MCF 10A (cell line): ENCODE measurements at regions not wholly inside any gene's neighbourhood (a gene's known extent, or its start where the extent isn't known, plus 50 kb on each side); places are given as distances from the start of the nearest gene placed in this dataset.

Source experiments
- BruUV-seq: library from RNA; stranded (reverse); fragments of 400-500 nt; replicated peaks from 2 replicates; lab custom pipeline; 2021; lab: Mats Ljungman, UMichigan
- CTCF ChIA-PET: fragments of 300-600 bp; sonication (Branson Sonifier 250); formaldehyde crosslinking; extraction: SDS; loops from one replicate; lab custom pipeline; 2021; ENCODE audit warnings: antibody characterized with exemption, inconsistent platforms; lab: Yijun Ruan, JAX
- POLR2A ChIA-PET: fragments of 300-600, 350-650 bp; sonication (Branson Sonifier 250); formaldehyde crosslinking; extraction: SDS; loops from one replicate; lab custom pipeline; 2020; ENCODE audit warnings: antibody characterized with exemption, inconsistent platforms; lab: Yijun Ruan, JAX
- DNase-seq: peaks from one replicate; pipeline ENCODE4 v3.0.0-alpha.2; 2018; ENCODE audit not compliant: unreplicated experiment
- H3K27ac Mint-ChIP-seq: one replicate; pipeline ENCODE4 v1.8.0; 2022; ENCODE audit warnings: mild to moderate bottlenecking, low read depth, mixed read lengths; ENCODE audit not compliant: unreplicated experiment
- H3K27me3 Mint-ChIP-seq: one replicate; pipeline ENCODE4 v1.8.0; 2022; ENCODE audit warnings: mixed read lengths; ENCODE audit not compliant: insufficient read depth, unreplicated experiment
- H3K36me3 Mint-ChIP-seq: one replicate; pipeline ENCODE4 v1.8.0; 2022; ENCODE audit warnings: mild to moderate bottlenecking, moderate library complexity, mixed read lengths; ENCODE audit not compliant: insufficient read depth, unreplicated experiment
- H3K4me1 Mint-ChIP-seq: one replicate; pipeline ENCODE4 v1.8.0; 2022; ENCODE audit warnings: mixed read lengths; ENCODE audit not compliant: insufficient read depth, unreplicated experiment
- H3K4me3 Mint-ChIP-seq: one replicate; pipeline ENCODE4 v1.8.0; 2022; ENCODE audit warnings: mild to moderate bottlenecking, moderate library complexity, mixed read lengths; ENCODE audit not compliant: unreplicated experiment
- H3K9me3 Mint-ChIP-seq: one replicate; pipeline ENCODE4 v1.8.0; 2022; ENCODE audit warnings: mixed read lengths; ENCODE audit not compliant: unreplicated experiment
- CTCF ChIP-seq: fragments of 200-600 bp; IDR thresholded peaks from one replicate; pipeline ENCODE4 v1.8.0; 2022; ENCODE audit warnings: antibody characterized with exemption, mild to moderate bottlenecking; ENCODE audit not compliant: unreplicated experiment
- intact Hi-C: fragments of 100-400 bp; cut with micrococcal nuclease; formaldehyde crosslinking; loops from 2 replicates; pipeline ENCODE4 v1.14.1; 2022

GRCh38 chr2:77712601-77713000 lies 190.4 kb upstream of the LRRTM4 start:
- CTCF ChIA-PET = no interaction called here

GRCh38 chr2:77713412-77713811 lies 191.2 kb upstream of the LRRTM4 start:
- Mint-ChIP-seq H3K4me1 (no peaks in the 10 kb centered on the region), H3K27me3 (no peaks in the 10 kb centered on the region), H3K36me3 (no peaks in the 10 kb centered on the region), H3K4me3 (no peak overlapping the region), H3K27ac (no peak overlapping the region), H3K9me3 (no peaks in the 10 kb centered on the region)
- no peak for DNase-seq
- no peak for TF ChIP-seq CTCF
- no TSS peak for BruUV-seq
- ChIA-PET POLR2A (no interaction called here), CTCF (interaction anchor here (0.7 kb wide), 1 partner anchor 1681 kb away, joined by 3 read pairs; no protein-coding TSS in a partner anchor)
- intact Hi-C loops = no loop called here

More at GRCh38 chr2:77712601-77713000, 190.4 kb upstream of the LRRTM4 start:
- intact Hi-C loops = no loop called here
- no peaks in the 10 kb centered on the region for H3K9me3 Mint-ChIP-seq
- POLR2A ChIA-PET = no interaction called here
- H3K4me3 Mint-ChIP-seq = no peak overlapping the region
- TF ChIP-seq CTCF = no peak
- DNase-seq = no peak
- BruUV-seq = no TSS peak
- H3K27ac Mint-ChIP-seq = no peak overlapping the region
- no peaks in the 10 kb centered on the region for H3K36me3 Mint-ChIP-seq
- H3K27me3 Mint-ChIP-seq = no peaks in the 10 kb centered on the region
- H3K4me1 Mint-ChIP-seq = no peaks in the 10 kb centered on the region

- H3K4me1 Mint-ChIP-seq = no peaks in the 10 kb centered on the region
- CTCF ChIA-PET = no interaction called here
- BruUV-seq = no TSS peak
Observed at GRCh38 chr2:77720115-77720514, 197.9 kb upstream of the LRRTM4 start.

GRCh38 chr2:77721593-77721992 lies 199.4 kb upstream of the LRRTM4 start:
- Mint-ChIP-seq H3K27ac (no peak overlapping the region), H3K36me3 (no peaks in the 10 kb centered on the region), H3K9me3 (no peaks in the 10 kb centered on the region), H3K4me3 (no peak overlapping the region), H3K27me3 (no peaks in the 10 kb centered on the region), H3K4me1 (no peaks in the 10 kb centered on the region)
- ChIA-PET POLR2A (no interaction called here), CTCF (no interaction called here)
- DNase-seq = no peak
- intact Hi-C loops = no loop called here
- BruUV-seq = no TSS peak
- no peak for TF ChIP-seq CTCF

More at GRCh38 chr2:77720115-77720514, 197.9 kb upstream of the LRRTM4 start:
- intact Hi-C loops = no loop called here
- H3K27me3 Mint-ChIP-seq = no peaks in the 10 kb centered on the region
- no peaks in the 10 kb centered on the region for H3K9me3 Mint-ChIP-seq
- TF ChIP-seq CTCF = no peak
- H3K36me3 Mint-ChIP-seq = no peaks in the 10 kb centered on the region
- H3K27ac Mint-ChIP-seq = no peak overlapping the region
- POLR2A ChIA-PET = no interaction called here
- DNase-seq = no peak
- H3K4me3 Mint-ChIP-seq = no peak overlapping the region
